Inferior parietal cortex (tissue), 1 donor: ENCODE measurements at regions not wholly inside any gene's neighbourhood (a gene's known extent, or its start where the extent isn't known, plus 50 kb on each side); places are given as distances from the start of the nearest gene placed in this dataset.

Source experiments
- DNase-seq: peaks from one replicate; pipeline ENCODE4 v3.0.0-alpha.2; 2016; ENCODE audit errors: extremely low spot score

DNA sequence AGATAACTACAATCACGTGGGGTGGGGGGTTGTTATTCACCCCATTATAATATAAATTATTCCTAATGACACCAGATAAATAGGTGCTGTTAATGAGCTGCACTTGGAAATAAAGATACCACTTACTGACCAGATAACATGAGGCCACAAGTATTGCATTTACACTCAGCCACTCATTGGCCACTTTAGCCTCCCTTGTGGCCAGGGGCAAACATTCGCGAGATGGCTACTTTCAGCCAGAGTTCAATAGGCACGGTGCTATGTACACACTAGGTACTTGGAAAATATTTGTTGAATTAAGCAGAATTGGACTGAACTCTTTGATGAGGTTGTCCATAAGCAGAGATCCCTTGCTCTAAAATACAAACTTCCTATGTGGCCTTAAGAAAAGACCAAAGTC lies 713.7 kb upstream of the TENM3 start:
- DNase-seq: no peak

DNA sequence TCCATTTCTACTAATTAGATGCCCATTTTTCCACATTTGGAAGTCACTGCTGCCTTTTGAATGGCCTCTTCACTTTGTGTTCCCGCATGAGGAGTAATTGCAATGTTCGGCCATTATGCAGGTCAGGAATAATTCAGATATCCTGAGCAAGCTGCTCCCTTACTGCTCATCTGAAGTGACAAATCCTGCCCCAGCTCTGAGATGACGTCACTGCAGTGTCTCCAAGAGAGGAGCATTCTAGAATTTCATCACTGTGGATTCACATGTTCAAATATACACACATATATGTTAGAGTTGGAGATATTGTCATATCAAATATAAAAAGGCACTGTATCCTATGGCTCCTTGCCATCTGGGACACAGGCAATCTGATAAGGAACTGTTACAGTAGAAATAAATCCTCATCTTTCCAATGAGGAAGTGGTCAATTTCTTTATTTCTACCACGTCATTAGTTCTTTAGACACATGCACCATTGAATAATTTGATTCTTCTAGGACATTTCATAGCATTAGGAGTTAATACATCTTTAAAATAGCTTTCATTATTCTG lies 706.9 kb upstream of the TENM3 start:
- no peak for DNase-seq

- no peak for DNase-seq
Observed at GRCh38 chr4:181536811-181537434, 706.3 kb upstream of the TENM3 start.

GRCh38 chr4:181538431-181538830 lies 704.8 kb upstream of the TENM3 start:
- no peak for DNase-seq

- peak; percentile 12 for DNase-seq
Observed at GRCh38 chr4:181541396-181541795, 701.8 kb upstream of the TENM3 start.

DNA sequence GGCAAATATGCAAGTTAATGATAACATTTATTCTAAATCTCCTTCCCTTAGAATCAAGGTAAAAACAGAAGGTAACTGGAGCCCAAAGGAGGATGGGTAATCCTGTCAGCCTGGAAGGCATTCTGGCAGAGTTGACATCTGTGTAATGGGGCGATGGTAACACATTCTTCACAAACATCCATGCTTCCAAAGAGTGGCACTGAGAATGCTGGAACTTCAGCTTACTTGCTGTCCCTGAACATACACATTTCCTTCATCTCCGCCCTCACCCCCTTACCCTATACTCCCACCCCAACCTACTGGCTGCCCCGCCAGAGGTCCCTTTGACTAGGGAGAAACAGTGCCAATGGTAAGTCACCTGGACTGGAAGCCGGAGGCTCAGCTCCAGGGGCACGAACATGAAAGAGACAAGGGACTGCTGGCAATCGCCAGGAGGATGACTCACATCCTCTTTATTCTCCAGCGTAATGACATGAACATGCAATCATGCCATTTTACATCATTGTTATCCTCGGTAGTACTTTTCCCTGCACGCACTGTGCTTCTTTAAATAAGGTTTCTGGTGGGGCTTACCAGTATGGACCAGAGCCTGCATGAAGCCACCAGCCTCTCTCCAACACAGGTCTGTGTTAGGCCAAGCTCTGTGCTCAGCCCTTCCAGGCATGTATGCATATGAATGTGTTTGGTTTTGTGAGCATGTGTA lies 694.2 kb upstream of the TENM3 start:
- DNase-seq: no peak

DNA sequence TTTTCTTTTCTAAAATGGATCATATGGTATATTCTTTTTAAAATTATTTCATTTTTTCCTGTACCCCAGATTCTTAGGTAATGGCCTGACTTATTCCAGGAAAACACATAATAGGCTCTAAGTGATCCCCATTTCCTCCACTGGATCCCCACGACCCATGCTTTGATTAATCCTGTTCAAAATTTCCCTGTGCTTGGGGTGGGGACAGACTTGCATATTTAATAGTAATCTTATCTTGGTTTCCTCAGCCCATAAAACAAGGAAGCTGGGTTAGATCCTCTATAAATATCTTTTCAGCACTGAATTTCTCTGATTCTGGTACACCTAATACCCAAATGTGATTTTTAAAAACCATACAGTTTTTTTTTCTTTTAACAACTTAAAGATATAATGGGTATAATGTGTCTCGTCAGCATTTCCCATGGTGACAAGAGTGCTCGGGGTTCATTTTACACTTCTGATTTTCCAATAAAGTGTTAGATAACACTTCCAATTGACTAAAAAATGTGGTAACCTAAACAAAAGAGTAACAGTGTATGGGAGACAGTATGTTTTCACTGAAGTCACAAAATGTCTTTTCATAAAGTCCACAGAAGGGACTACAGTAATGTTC lies 693.5 kb upstream of the TENM3 start:
- no peak for DNase-seq

DNA sequence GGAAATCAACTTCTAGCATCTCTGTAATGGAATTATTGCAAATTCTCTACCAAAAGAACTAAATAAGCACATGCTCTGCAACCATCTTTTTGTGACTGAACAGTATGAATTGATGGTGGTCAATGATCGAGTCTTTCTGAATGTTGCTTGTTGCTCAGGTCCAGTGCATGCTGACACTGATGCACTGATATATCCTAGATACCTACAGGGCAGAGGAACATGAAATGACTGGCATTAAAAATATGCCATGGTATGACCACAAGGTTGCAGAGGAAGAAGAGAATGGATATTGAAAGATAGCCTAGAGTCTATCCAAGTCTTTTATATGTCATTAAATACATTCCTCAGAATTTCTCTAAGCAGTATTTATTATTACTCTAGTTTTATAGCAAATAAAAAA lies 692.8 kb upstream of the TENM3 start:
- DNase-seq: no peak

- DNase-seq: no peak
Observed at GRCh38 chr4:181559637-181560036, 683.6 kb upstream of the TENM3 start.

- no peak for DNase-seq
Observed at GRCh38 chr4:181562399-181562798, 680.8 kb upstream of the TENM3 start.

GRCh38 chr4:181564625-181565024 lies 678.6 kb upstream of the TENM3 start:
- DNase-seq: no peak

- no peak for DNase-seq
Observed at GRCh38 chr4:181566490-181566889, 676.7 kb upstream of the TENM3 start.

DNA sequence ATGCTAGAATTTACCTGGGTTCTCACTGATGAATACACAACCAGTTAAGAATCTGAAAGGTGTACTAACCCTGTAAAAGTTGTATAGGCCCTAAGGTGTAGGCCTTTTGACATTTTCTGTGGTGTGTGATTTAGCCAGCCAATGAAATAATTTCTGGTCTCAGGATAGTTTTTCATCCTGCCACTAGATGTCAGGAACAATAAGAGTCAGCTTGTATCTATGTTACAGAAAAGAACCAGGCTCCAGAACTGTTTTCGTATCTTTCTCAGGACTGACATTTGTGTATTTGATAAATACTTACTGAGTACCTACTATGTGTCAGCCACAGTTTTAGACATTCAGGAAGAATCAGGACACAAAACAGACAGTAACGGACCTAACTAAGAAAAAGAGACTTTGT lies 673.6 kb upstream of the TENM3 start:
- peak; percentile 47 for DNase-seq

DNA sequence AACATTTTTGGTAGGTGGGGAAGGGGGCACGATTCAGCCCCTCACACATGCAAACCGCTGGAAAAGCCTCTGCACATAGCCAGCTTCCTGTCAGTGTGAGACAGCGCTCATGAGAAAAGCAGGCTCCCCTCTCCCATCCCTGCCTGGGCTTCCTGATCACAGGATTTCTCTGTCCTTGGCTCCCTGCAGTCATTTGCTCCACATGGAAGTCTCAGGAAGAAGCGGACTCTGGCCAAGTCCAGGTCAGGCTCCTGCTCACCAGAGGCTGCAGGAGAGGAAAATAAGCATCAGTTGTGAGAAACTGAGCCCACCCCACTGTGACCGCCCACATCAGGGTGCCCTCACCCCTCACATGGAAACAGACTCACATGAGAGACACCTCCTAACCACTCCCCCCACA lies 664.3 kb upstream of the TENM3 start:
- no peak for DNase-seq

DNA sequence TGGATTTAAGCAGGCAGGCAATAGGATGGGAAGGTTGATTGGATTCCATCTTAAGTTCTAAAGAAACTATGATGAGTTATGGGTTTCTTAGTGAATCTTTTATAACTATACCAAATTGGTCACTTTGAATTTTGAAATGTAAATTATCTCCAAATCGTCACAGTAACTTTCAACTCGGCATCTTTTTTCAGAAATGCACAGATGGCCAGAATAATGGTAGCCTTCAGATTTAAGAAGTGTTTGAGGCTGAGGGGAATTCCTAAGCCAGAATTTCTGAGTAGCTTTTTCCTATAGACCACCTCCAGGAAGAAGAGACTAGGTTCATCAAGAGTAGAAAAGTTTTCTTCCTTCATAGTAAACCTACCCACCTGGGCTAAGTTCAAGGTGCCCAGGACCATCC lies 663.7 kb upstream of the TENM3 start:
- no peak for DNase-seq

GRCh38 chr4:181581983-181582382 lies 661.2 kb upstream of the TENM3 start:
- DNase-seq: no peak

DNA sequence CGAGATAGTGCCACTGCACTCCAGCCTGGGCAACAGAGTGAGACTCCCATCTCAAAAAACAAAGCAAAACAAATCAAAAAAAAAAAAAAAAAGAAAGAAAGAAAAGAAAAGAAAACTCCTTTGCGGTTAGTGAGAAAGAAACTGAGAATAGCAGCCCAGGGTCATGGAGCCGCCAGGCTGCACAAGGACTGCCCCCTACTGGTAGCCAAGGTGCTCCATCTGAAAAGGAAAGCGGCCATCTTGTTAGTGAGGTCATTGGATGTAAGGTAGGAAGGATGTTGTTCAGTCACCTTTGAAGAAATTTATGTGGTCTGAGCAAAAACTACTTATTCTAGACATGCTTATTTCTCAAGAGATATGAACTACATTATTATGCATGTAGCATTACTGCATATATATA lies 660.6 kb upstream of the TENM3 start:
- DNase-seq: no peak

DNA sequence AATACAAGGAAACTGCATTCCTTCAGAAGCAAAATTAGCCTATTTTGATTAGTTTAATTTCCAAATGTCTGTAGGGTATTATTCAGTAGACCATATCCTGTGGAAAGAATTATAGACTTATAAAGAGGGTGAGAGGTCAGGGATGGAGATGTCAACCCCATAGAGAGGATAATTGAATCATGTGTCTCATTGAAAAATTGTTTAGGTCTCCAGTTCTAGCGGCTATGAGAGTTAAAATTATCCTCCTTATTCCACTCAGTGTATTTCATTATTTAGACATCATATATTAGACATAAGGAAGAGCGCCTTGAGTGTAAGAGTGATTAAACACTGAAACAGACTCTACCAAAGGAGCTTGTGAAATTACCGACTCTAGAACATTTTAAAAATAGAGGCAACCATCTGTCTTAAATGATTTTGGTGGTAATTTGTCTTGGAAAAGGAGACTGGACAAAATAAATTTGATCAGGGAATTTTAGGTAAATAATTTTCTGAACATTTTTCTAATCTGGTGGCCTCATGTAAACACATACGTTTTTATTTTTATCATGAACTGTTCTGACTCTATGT lies 654.4 kb upstream of the TENM3 start:
- peak; percentile 31 for DNase-seq

DNA sequence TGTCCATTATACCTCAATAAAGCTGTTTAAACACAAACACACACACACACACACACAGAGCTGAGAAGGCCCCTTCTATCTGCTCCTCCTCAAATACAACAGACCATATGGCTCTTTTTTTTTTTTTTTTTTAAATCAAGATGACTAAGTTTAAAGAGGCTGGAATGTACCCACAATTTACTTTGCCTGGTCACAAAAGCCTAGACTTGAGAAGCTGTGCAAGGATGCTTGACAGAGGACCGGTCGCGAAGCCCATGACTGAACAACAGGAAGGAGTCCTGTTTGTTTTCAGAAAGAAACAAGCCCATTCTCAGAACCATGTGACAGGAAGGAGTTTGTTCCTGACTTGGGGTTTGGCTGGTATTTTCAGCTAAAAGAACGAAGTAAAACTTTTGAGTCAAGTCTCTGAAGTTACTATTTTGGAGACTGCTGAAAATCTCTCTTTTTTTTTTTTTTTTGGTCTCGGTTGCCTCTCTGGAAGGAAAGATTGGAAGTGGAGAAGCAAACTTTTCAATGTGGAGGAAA lies 650.9 kb upstream of the TENM3 start:
- peak; percentile 20 for DNase-seq

GRCh38 chr4:181593703-181594102 lies 649.5 kb upstream of the TENM3 start:
- DNase-seq: no peak

GRCh38 chr4:181594188-181594587 lies 649.0 kb upstream of the TENM3 start:
- DNase-seq: no peak

DNA sequence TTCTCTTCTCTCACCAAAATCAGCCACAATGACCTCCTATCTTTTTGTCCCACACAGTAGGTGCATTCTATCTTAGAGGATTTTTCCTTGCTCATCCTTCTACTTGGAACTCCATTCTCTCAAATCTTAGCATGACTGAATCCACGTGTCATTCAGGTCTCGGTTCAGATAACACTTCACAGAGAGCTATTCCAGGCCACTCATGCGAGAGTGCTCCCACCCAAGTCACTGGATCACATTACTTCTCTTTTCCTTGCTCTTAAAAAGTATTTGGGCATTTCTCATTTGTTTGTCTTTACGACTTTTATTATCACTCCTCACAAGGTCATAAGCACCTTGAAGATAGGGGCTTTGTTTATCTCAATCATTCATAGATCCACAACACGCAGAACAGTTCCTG lies 647.5 kb upstream of the TENM3 start:
- no peak for DNase-seq
